PC-3 (cell line): ENCODE measurements at regions not wholly inside any gene's neighbourhood (a gene's known extent, or its start where the extent isn't known, plus 50 kb on each side); places are given as distances from the start of the nearest gene placed in this dataset.

Experiments
- ATAC-seq: fragments of 200-7000 bp; cut with Tn5 transposase; 2 replicates; pipeline ENCODE4 v1.9.1; 2020; ENCODE audit warnings: mild to moderate bottlenecking, moderate library complexity
- BruUV-seq: library from RNA; stranded (reverse); fragments of 400-500 nt; replicated peaks from 2 replicates; lab custom pipeline; 2021; lab: Mats Ljungman, UMichigan
- CTCF ChIA-PET: fragments of 300-600 bp; sonication (Branson Sonifier 250); formaldehyde crosslinking; loops from one replicate; lab custom pipeline; 2022; ENCODE audit warnings: antibody characterized with exemption; lab: Charles Lee
- POLR2A ChIA-PET: fragments of 300-600 bp; sonication (Branson Sonifier 250); formaldehyde crosslinking; loops from one replicate; lab custom pipeline; 2022; ENCODE audit warnings: antibody characterized with exemption; ENCODE audit not compliant: unreplicated experiment; lab: Charles Lee
- DNase-seq: peaks from one replicate; pipeline ENCODE4 v3.0.0-alpha.2; 2015
- H2AFZ ChIP-seq: fragments of 300-600 bp; sonication (generic); 2 replicates; pipeline ENCODE4 v1.6.0; 2016; ENCODE audit warnings: antibody characterized with exemption, low read length
- H3F3A ChIP-seq: fragments of 300-600 bp; sonication (generic); one replicate; pipeline ENCODE4 v1.6.0; 2017; ENCODE audit warnings: antibody characterized with exemption, low read length, control low read depth, mild to moderate bottlenecking; ENCODE audit not compliant: unreplicated experiment
- H3K27ac ChIP-seq: fragments of 300-600 bp; sonication (generic); 2 replicates; pipeline ENCODE4 v1.5.1; 2016; ENCODE audit warnings: mild to moderate bottlenecking, low read length
- H3K27me3 ChIP-seq: fragments of 300-600 bp; sonication (generic); 2 replicates; pipeline ENCODE4 v1.6.1; 2016; ENCODE audit warnings: low read length, mixed read lengths
- H3K36me3 ChIP-seq: fragments of 300-600 bp; sonication (generic); 2 replicates; pipeline ENCODE4 v1.6.1; 2016; ENCODE audit warnings: low read depth, mixed run types, low read length, mixed read lengths
- H3K4me1 ChIP-seq: fragments of 300-600 bp; sonication (generic); 2 replicates; pipeline ENCODE4 v1.5.1; 2016; ENCODE audit warnings: low read length; ENCODE audit not compliant: insufficient read depth
- H3K4me2 ChIP-seq: fragments of 300-600 bp; sonication (generic); 2 replicates; pipeline ENCODE4 v1.6.0; 2016; ENCODE audit warnings: low read length
- H3K4me3 ChIP-seq: fragments of 300-600 bp; sonication (generic); 2 replicates; pipeline ENCODE4 v1.5.1; 2016; ENCODE audit warnings: mild to moderate bottlenecking, low read length, mixed read lengths
- H3K79me2 ChIP-seq: fragments of 300-600 bp; sonication (generic); 2 replicates; pipeline ENCODE4 v1.6.1; 2017; ENCODE audit warnings: low read length, mixed read lengths
- H3K9ac ChIP-seq: fragments of 300-600 bp; sonication (generic); 2 replicates; pipeline ENCODE4 v1.6.0; 2016; ENCODE audit warnings: mild to moderate bottlenecking, low read length
- H3K9me2 ChIP-seq: fragments of 300-600 bp; sonication (generic); replicated peaks from 2 replicates; pipeline ENCODE4 v1.6.1; 2016; ENCODE audit warnings: mixed run types, low read length, mixed read lengths
- H3K9me3 ChIP-seq: fragments of 300-600 bp; sonication (generic); 2 replicates; pipeline ENCODE4 v1.6.1; 2016; ENCODE audit warnings: low read length, mixed read lengths
- H4K20me1 ChIP-seq: fragments of 300-600 bp; sonication (generic); 2 replicates; pipeline ENCODE4 v1.6.1; 2016; ENCODE audit warnings: low read length, mixed read lengths
- CTCF ChIP-seq: fragments of 300-600 bp; sonication (generic); conservative IDR thresholded peaks from 2 replicates; pipeline ENCODE4 v1.5.1; 2017; ENCODE audit warnings: antibody characterized with exemption, low read depth, mild to moderate bottlenecking, low read length
- EZH2 ChIP-seq: fragments of 300-600 bp; sonication (generic); IDR thresholded peaks from one replicate; pipeline ENCODE4 v1.6.1; 2017; ENCODE audit warnings: antibody characterized with exemption, mild to moderate bottlenecking, low read length; ENCODE audit not compliant: unreplicated experiment
- EZH2phosphoT487 ChIP-seq: fragments of 300-600 bp; sonication (generic); IDR thresholded peaks from 2 replicates; pipeline ENCODE4 v1.6.1; 2018; ENCODE audit warnings: mild to moderate bottlenecking, antibody characterized with exemption, low read length, borderline replicate concordance
- intact Hi-C: fragments of 100-400 bp; cut with micrococcal nuclease; formaldehyde crosslinking; loops from 2 replicates; pipeline ENCODE4 v1.9.0; 2023

GRCh38 chr14:98059106-98059505 is 1212.9 kb downstream of the BCL11B start:
- TF ChIP-seq EZH2, result no peak
- no peak for TF ChIP-seq CTCF
- TF ChIP-seq EZH2phosphoT487, result no peak
- no peaks in the 10 kb centered on the region for H3F3A ChIP-seq
- no peak overlapping the region for H3K27ac ChIP-seq
- no peak overlapping the region for H3K4me2 ChIP-seq
- no peak overlapping the region for H2AFZ ChIP-seq
- no peaks in the 10 kb centered on the region for H3K27me3 ChIP-seq
- intact Hi-C loops, result no loop called here
- no peaks in the 10 kb centered on the region for H3K9me2 ChIP-seq
- DNase-seq, result no peak
- ChIA-PET POLR2A (no interaction called here), CTCF (no interaction called here)
- BruUV-seq, result no TSS peak
- H3K79me2 ChIP-seq, result no peaks in the 10 kb centered on the region
- H3K4me3 ChIP-seq, result no peak overlapping the region
- H3K9me3 ChIP-seq, result no peaks in the 10 kb centered on the region
- ATAC-seq, result no peak
- no peak overlapping the region for H3K9ac ChIP-seq
- H3K4me1 ChIP-seq, result no peaks in the 10 kb centered on the region
- H3K36me3 ChIP-seq, result no peaks in the 10 kb centered on the region
- no peaks in the 10 kb centered on the region for H4K20me1 ChIP-seq

GRCh38 chr14:98062083-98062482 is 1209.9 kb downstream of the BCL11B start:
- no peaks in the 10 kb centered on the region for H3K4me1 ChIP-seq
- DNase-seq, result no peak
- no peak overlapping the region for H2AFZ ChIP-seq
- ChIA-PET CTCF (no interaction called here), POLR2A (no interaction called here)
- no peaks in the 10 kb centered on the region for H4K20me1 ChIP-seq
- H3K27me3 ChIP-seq, result no peaks in the 10 kb centered on the region
- BruUV-seq, result no TSS peak
- no peak overlapping the region for H3K9ac ChIP-seq
- intact Hi-C loops, result no loop called here
- no peak overlapping the region for H3K27ac ChIP-seq
- no peaks in the 10 kb centered on the region for H3K9me2 ChIP-seq
- H3K4me3 ChIP-seq, result no peak overlapping the region
- no peaks in the 10 kb centered on the region for H3F3A ChIP-seq
- H3K36me3 ChIP-seq, result no peaks in the 10 kb centered on the region
- H3K4me2 ChIP-seq, result no peak overlapping the region
- TF ChIP-seq EZH2phosphoT487, result no peak
- ATAC-seq, result no peak
- no peaks in the 10 kb centered on the region for H3K9me3 ChIP-seq
- no peaks in the 10 kb centered on the region for H3K79me2 ChIP-seq

GRCh38 chr14:98069712-98070171 is 1202.3 kb downstream of the BCL11B start:
- no peak overlapping the region for H3K27ac ChIP-seq
- intact Hi-C loops, result no loop called here
- CTCF ChIA-PET, result no interaction called here
- H3K27me3 ChIP-seq, result 0 out of 2 replicates have a peak, but pooled peaks cover 2% of the 10 kb centered on the region
- no peaks in the 10 kb centered on the region for H3K9me2 ChIP-seq
- POLR2A ChIA-PET, result no interaction called here
- no peak overlapping the region for H3K9ac ChIP-seq
- peaks cover 12% of the 10 kb centered on the region; the same call in 1 of the 2 replicates for H3K4me1 ChIP-seq
- H4K20me1 ChIP-seq, result no peaks in the 10 kb centered on the region
- peak overlapping the region; percentile 33 for H3K4me2 ChIP-seq
- H2AFZ ChIP-seq, result no peak overlapping the region
- H3K4me3 ChIP-seq, result no peak overlapping the region
- TF ChIP-seq EZH2phosphoT487, result no peak
- no peak for TF ChIP-seq EZH2
- no peak for TF ChIP-seq CTCF
- DNase-seq (peak; percentile 69), ATAC-seq (peak; percentile 59)
- H3F3A ChIP-seq, result no peaks in the 10 kb centered on the region
- no TSS peak for BruUV-seq
- H3K79me2 ChIP-seq, result no peaks in the 10 kb centered on the region
- H3K36me3 ChIP-seq, result no peaks in the 10 kb centered on the region
- H3K9me3 ChIP-seq, result no peaks in the 10 kb centered on the region
